ENCODE measurements at regions not wholly inside any gene's neighbourhood (a gene's known extent, or its start where the extent isn't known, plus 50 kb on each side); places are given as distances from the start of the nearest gene placed in this dataset.

DNA sequence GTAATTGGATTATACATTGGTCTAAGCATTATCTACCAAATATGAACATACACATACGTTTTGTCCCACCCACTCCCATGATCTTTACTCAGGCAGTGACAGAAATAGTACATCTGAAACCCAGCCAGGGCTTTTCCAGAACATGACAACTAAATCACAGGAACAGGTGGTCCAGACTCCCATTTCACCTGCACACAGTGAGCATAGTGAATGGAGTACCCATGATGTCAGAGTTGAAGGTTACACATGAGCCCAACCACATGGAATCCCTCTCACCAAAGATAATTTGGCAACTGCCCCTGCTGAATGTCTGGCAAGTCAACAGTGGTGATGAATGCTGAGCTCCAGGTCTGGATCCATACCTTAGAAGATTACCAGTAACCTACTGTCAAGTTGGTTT, 411.9 kb upstream of the LUZP2 start:
- no peak overlapping the region for H3K27ac Mint-ChIP-seq
- no peak overlapping the region for H3K4me3 Mint-ChIP-seq (ENCODE audit: low read depth)
- peaks cover 2% of the 10 kb centered on the region for H3K4me1 Mint-ChIP-seq (ENCODE audit: low read depth)
- TF ChIP-seq, protein P1, sequence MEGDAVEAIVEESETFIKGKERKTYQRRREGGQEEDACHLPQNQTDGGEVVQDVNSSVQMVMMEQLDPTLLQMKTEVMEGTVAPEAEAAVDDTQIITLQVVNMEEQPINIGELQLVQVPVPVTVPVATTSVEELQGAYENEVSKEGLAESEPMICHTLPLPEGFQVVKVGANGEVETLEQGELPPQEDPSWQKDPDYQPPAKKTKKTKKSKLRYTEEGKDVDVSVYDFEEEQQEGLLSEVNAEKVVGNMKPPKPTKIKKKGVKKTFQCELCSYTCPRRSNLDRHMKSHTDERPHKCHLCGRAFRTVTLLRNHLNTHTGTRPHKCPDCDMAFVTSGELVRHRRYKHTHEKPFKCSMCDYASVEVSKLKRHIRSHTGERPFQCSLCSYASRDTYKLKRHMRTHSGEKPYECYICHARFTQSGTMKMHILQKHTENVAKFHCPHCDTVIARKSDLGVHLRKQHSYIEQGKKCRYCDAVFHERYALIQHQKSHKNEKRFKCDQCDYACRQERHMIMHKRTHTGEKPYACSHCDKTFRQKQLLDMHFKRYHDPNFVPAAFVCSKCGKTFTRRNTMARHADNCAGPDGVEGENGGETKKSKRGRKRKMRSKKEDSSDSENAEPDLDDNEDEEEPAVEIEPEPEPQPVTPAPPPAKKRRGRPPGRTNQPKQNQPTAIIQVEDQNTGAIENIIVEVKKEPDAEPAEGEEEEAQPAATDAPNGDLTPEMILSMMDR (IDR thresholded peaks at IDR 0.05; ENCODE audit: unreplicated experiment): no peak
- no peak for DNase-seq (ENCODE audit: low spot score, unreplicated experiment)
- H3K27me3 Mint-ChIP-seq: no peaks in the 10 kb centered on the region
- no peaks in the 10 kb centered on the region for H3K9me3 Mint-ChIP-seq (ENCODE audit: low read depth)
- no peaks in the 10 kb centered on the region for H3K36me3 Mint-ChIP-seq (ENCODE audit: insufficient read depth)

DNA sequence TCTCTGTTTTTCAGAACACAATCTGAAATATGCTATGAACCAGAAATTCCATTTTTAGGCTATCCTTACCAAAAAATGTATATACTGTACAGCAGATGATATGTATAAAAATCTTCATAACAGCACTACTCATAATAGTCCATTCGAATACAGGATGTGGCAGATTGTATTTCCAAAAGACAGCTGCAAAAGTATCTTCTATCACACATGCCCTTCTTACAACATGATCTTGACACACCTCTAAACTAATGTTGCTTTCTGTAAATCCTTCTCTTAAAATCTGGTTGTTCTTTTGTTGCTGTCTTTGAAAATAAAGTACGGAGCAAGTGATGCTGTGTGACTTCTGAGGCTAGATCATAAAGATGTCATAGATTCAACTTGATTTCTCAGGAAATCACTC, 409.9 kb upstream of the LUZP2 start:
- Mint-ChIP-seq H3K4me3 (ENCODE audit: low read depth) (no peak overlapping the region), H3K9me3 (ENCODE audit: low read depth) (no peaks in the 10 kb centered on the region), H3K27me3 (no peaks in the 10 kb centered on the region), H3K27ac (no peak overlapping the region), H3K4me1 (ENCODE audit: low read depth) (peaks cover 4% of the 10 kb centered on the region), H3K36me3 (ENCODE audit: insufficient read depth) (no peaks in the 10 kb centered on the region)
- DNase-seq (ENCODE audit: low spot score, unreplicated experiment): no peak
- TF ChIP-seq, protein P1 (IDR thresholded peaks at IDR 0.05; ENCODE audit: unreplicated experiment): no peak

DNA sequence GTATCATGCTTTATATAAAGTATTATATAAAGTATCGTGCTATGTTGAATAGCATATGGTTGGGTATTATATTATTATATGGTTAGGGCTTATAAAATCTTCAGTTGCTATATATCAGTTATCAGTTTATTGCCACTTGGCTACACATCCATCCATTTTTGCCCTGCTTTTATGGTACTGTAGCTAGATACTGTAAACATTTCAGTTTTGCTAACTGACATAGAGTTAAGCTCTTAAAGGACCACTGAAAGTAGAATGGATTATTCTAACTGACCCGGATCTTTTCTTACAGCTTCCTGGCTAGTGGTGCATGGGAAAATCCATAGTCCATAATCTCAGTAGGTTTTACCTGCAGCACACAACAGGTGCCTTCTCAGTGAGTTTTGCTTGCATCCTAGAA, 405.3 kb upstream of the LUZP2 start:
- TF ChIP-seq, protein P1 (IDR thresholded peaks at IDR 0.05; ENCODE audit: unreplicated experiment): no peak
- Mint-ChIP-seq H3K36me3 (ENCODE audit: insufficient read depth) (no peaks in the 10 kb centered on the region), H3K9me3 (ENCODE audit: low read depth) (no peaks in the 10 kb centered on the region), H3K27ac (no peak overlapping the region), H3K4me3 (ENCODE audit: low read depth) (no peak overlapping the region), H3K27me3 (no peaks in the 10 kb centered on the region), H3K4me1 (ENCODE audit: low read depth) (peaks cover 4% of the 10 kb centered on the region)
- DNase-seq (ENCODE audit: low spot score, unreplicated experiment): no peak

DNA sequence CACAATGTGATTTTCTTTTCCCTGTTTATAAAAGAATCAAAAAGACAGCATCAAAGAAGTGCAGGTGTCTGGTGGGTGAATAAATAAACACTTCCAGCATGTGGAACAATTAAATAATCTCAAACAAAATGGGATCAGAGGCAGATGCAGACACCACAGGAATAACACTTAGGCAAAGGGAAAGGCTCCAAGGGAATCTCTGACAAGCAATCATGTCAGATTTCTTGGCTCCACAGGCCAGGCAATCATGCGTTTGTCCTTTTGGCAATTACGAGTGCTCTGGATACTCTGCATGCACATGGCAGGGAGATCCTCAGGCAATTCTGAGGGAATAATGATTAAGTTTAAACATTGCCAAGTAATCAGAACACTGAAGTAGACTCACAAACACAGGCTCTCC, 403.5 kb upstream of the LUZP2 start:
- no peaks in the 10 kb centered on the region for H3K9me3 Mint-ChIP-seq (ENCODE audit: low read depth)
- no peaks in the 10 kb centered on the region for H3K27me3 Mint-ChIP-seq
- TF ChIP-seq, protein P1 (IDR thresholded peaks at IDR 0.05; ENCODE audit: unreplicated experiment): no peak
- H3K36me3 Mint-ChIP-seq (ENCODE audit: insufficient read depth): no peaks in the 10 kb centered on the region
- DNase-seq (ENCODE audit: low spot score, unreplicated experiment): no peak
- H3K4me3 Mint-ChIP-seq (ENCODE audit: low read depth): no peak overlapping the region
- no peak overlapping the region for H3K27ac Mint-ChIP-seq
- peaks cover 4% of the 10 kb centered on the region for H3K4me1 Mint-ChIP-seq (ENCODE audit: low read depth)

DNA sequence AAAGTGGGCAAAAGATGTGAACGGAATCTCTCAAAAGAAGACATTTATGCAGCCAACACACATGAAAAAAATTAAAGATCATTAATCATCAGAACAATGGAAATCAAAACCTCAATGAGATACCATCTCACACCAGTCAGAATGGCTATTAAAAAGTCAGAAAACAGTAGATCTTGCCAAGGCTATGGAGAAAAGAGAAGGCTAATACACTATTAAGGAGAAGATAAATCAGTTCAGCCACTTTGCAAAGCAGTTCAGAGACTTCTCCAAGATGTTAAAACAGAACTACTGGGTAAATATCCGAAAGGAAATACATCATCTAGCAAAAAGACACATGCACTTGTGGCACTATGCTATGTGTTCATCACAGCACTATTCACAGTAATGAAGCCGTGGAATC, 388.2 kb upstream of the LUZP2 start:
- Mint-ChIP-seq H3K36me3 (ENCODE audit: insufficient read depth) (peaks cover 5% of the 10 kb centered on the region), H3K27ac (no peak overlapping the region), H3K27me3 (no peaks in the 10 kb centered on the region), H3K9me3 (ENCODE audit: low read depth) (peaks cover 15% of the 10 kb centered on the region), H3K4me1 (ENCODE audit: low read depth) (peaks cover 2% of the 10 kb centered on the region), H3K4me3 (ENCODE audit: low read depth) (no peak overlapping the region)
- TF ChIP-seq, protein P1 (IDR thresholded peaks at IDR 0.05; ENCODE audit: unreplicated experiment): no peak
- no peak for DNase-seq (ENCODE audit: low spot score, unreplicated experiment)

Measured in progenitor cell of endocrine pancreas (in vitro differentiated cells).